OCI-LY7 (cell line): ENCODE measurements at regions not wholly inside any gene's neighbourhood (a gene's known extent, or its start where the extent isn't known, plus 50 kb on each side); places are given as distances from the start of the nearest gene placed in this dataset.

Experiments used
- BruUV-seq: library from RNA; stranded (reverse); fragments of 400-500 nt; replicated peaks from 2 replicates; lab custom pipeline; 2021; lab: Mats Ljungman, UMichigan
- CTCF ChIA-PET: fragments of 300-600 bp; sonication (Branson Sonifier 250); formaldehyde crosslinking; loops from one replicate; lab custom pipeline; 2022; ENCODE audit warnings: antibody characterized with exemption; ENCODE audit not compliant: unreplicated experiment; lab: Charles Lee
- POLR2A ChIA-PET: fragments of 300-600 bp; sonication (Branson Sonifier 250); formaldehyde crosslinking; loops from one replicate; lab custom pipeline; 2022; ENCODE audit warnings: antibody characterized with exemption; lab: Charles Lee
- DNase-seq: peaks from one replicate; pipeline ENCODE4 v3.0.0-alpha.2; 2015; ENCODE audit warnings: low spot score
- H2AFZ ChIP-seq: fragments of 200-600 bp; sonication (generic), shearing (Covaris generic); 2 replicates; pipeline ENCODE4 v1.6.1; 2014; ENCODE audit warnings: mild to moderate bottlenecking, antibody characterized with exemption, low read length, moderate library complexity
- H3K27ac ChIP-seq: fragments of 200-600 bp; sonication (generic); 2 replicates; pipeline ENCODE4 v1.5.1; 2014; ENCODE audit warnings: mixed run types, low read depth, mild to moderate bottlenecking, moderate library complexity, low read length, inconsistent platforms; ENCODE audit not compliant: poor library complexity, severe bottlenecking
- H3K36me3 ChIP-seq: fragments of 200-600 bp; sonication (generic); 2 replicates; pipeline ENCODE4 v1.6.1; 2014; ENCODE audit warnings: mild to moderate bottlenecking, antibody characterized with exemption, low read length, moderate library complexity, mixed read lengths; ENCODE audit not compliant: insufficient read depth
- H3K4me1 ChIP-seq: fragments of 200-600 bp; sonication (generic); 2 replicates; pipeline ENCODE4 v1.5.1; 2014; ENCODE audit warnings: mild to moderate bottlenecking, low read length; ENCODE audit not compliant: insufficient read depth, poor library complexity, severe bottlenecking
- H3K4me2 ChIP-seq: fragments of 200-600 bp; sonication (generic); 2 replicates; pipeline ENCODE4 v1.6.1; 2014; ENCODE audit warnings: mild to moderate bottlenecking, low read length
- H3K4me3 ChIP-seq: fragments of 200-600 bp; sonication (generic); 2 replicates; pipeline ENCODE4 v1.5.1; 2014; ENCODE audit warnings: mild to moderate bottlenecking, low read depth, low read length; ENCODE audit not compliant: poor library complexity, severe bottlenecking
- H3K79me2 ChIP-seq: fragments of 200-600 bp; sonication (generic); 2 replicates; pipeline ENCODE4 v1.6.1; 2016; ENCODE audit warnings: low read depth, mild to moderate bottlenecking, low read length, moderate library complexity, mixed read lengths; ENCODE audit not compliant: insufficient read depth
- H3K9me2 ChIP-seq: fragments of 200-600 bp; sonication (generic); 2 replicates; pipeline ENCODE4 v1.6.1; 2016; ENCODE audit warnings: mild to moderate bottlenecking, low read length, mixed read lengths; ENCODE audit not compliant: insufficient read depth
- H3K9me3 ChIP-seq: fragments of 200-600 bp; sonication (generic); 2 replicates; pipeline ENCODE4 v1.6.1; 2014; ENCODE audit warnings: mild to moderate bottlenecking, mixed run types, low read length, mixed read lengths
- H4K20me1 ChIP-seq: fragments of 200-600 bp; sonication (generic); 2 replicates; pipeline ENCODE4 v1.6.1; 2014; ENCODE audit warnings: mild to moderate bottlenecking, antibody characterized with exemption, low read length, moderate library complexity, mixed read lengths; ENCODE audit not compliant: insufficient read depth
- EZH2phosphoT487 ChIP-seq: fragments of 200-600 bp; sonication (generic); IDR thresholded peaks from 2 replicates; pipeline ENCODE4 v1.6.1; 2018; ENCODE audit warnings: low read depth, borderline replicate concordance, mild to moderate bottlenecking, mixed run types, antibody characterized with exemption, low read length, moderate library complexity, mixed read lengths
- intact Hi-C: fragments of 100-400 bp; cut with micrococcal nuclease; formaldehyde crosslinking; loops from one replicate; pipeline ENCODE4 v1.10.0; 2022; ENCODE audit not compliant: unreplicated experiment
- TF ChIP-seq, protein P1 (sequence below): fragments of 200-600 bp; sonication (generic); conservative IDR thresholded peaks from 2 replicates; pipeline ENCODE4 v1.5.1; 2014; ENCODE audit warnings: mild to moderate bottlenecking, antibody characterized with exemption, low read length, moderate library complexity, mixed read lengths

DNA sequence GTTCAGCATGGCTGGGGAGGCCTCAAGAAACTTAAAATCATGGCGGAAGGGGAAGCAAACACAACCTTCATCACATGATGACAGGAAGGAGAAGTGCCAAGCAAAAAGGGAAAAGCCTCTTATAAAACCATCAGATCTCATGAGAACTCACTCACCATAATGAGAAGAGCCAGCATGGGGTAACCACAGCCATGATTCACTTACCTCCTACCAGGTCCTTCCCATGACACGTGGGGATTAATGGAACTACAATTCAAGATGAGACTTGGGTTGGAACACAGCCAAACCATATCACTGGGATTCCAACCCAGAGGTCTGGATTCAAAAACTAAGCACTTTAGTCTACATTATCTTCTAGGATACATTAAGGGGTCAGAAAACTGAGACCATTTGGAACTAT is 609.6 kb upstream of the SPANXN1 start:
- POLR2A ChIA-PET: no interaction called here
- no peaks in the 10 kb centered on the region for H3K9me2 ChIP-seq
- H3K36me3 ChIP-seq: no peaks in the 10 kb centered on the region
- TF ChIP-seq, protein P1, sequence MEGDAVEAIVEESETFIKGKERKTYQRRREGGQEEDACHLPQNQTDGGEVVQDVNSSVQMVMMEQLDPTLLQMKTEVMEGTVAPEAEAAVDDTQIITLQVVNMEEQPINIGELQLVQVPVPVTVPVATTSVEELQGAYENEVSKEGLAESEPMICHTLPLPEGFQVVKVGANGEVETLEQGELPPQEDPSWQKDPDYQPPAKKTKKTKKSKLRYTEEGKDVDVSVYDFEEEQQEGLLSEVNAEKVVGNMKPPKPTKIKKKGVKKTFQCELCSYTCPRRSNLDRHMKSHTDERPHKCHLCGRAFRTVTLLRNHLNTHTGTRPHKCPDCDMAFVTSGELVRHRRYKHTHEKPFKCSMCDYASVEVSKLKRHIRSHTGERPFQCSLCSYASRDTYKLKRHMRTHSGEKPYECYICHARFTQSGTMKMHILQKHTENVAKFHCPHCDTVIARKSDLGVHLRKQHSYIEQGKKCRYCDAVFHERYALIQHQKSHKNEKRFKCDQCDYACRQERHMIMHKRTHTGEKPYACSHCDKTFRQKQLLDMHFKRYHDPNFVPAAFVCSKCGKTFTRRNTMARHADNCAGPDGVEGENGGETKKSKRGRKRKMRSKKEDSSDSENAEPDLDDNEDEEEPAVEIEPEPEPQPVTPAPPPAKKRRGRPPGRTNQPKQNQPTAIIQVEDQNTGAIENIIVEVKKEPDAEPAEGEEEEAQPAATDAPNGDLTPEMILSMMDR: no peak
- no peak for TF ChIP-seq EZH2phosphoT487
- BruUV-seq: no TSS peak
- H3K27ac ChIP-seq: no peak overlapping the region
- no peak overlapping the region for H3K4me3 ChIP-seq
- H3K4me1 ChIP-seq: no peaks in the 10 kb centered on the region
- H3K79me2 ChIP-seq: no peaks in the 10 kb centered on the region
- H2AFZ ChIP-seq: no peak overlapping the region
- intact Hi-C loops: no loop called here
- DNase-seq: no peak
- H4K20me1 ChIP-seq: no peaks in the 10 kb centered on the region
- CTCF ChIA-PET: no interaction called here
- no peak overlapping the region for H3K4me2 ChIP-seq
- no peaks in the 10 kb centered on the region for H3K9me3 ChIP-seq

- Histone ChIP-seq H3K79me2 (no peaks in the 10 kb centered on the region), H2AFZ (no peak overlapping the region), H3K4me3 (no peak overlapping the region), H3K9me2 (no peaks in the 10 kb centered on the region), H4K20me1 (no peaks in the 10 kb centered on the region), H3K4me2 (no peak overlapping the region), H3K4me1 (no peaks in the 10 kb centered on the region), H3K27ac (no peak overlapping the region), H3K9me3 (no peaks in the 10 kb centered on the region), H3K36me3 (no peaks in the 10 kb centered on the region)
- ChIA-PET CTCF (no interaction called here), POLR2A (no interaction called here)
- no peak for DNase-seq
- no TSS peak for BruUV-seq
- intact Hi-C loops: no loop called here
- TF ChIP-seq EZH2phosphoT487: no peak
- TF ChIP-seq, protein P1: no peak
Observed at GRCh38 chrX:144648788-144649187, 598.5 kb upstream of the SPANXN1 start.

DNA sequence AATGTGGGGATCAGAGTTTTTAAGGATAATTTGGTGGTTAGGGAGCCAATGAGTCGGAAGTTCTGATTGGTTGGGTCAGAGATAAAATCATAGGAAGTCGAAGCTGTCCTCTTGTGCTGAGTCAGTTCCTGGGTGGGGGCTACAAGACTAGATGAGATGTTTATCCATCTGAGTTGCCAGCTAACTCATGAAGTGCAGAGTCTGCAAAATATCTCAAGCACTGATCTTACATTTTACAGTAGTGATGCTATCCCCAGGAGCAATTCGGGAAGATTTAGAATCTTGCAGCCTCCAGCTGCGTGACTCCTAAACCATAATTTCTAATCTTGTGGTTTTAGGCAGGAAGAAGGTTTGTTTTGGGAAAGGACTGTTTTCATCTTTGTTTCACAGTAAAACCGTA is 565.8 kb upstream of the SPANXN1 start:
- no peaks in the 10 kb centered on the region for H3K9me2 ChIP-seq
- ChIA-PET POLR2A (interaction anchor here (0.6 kb wide), 1 partner anchor 82 kb away, joined by 3 read pairs; no protein-coding TSS in a partner anchor), CTCF (no interaction called here)
- H3K9me3 ChIP-seq: no peaks in the 10 kb centered on the region
- no peak overlapping the region for H3K4me3 ChIP-seq
- intact Hi-C loops: no loop called here
- no peak overlapping the region for H3K27ac ChIP-seq
- no peak overlapping the region for H2AFZ ChIP-seq
- no peak for DNase-seq
- no peaks in the 10 kb centered on the region for H3K36me3 ChIP-seq
- BruUV-seq: no TSS peak
- H3K4me1 ChIP-seq: no peaks in the 10 kb centered on the region
- H3K79me2 ChIP-seq: no peaks in the 10 kb centered on the region
- H4K20me1 ChIP-seq: no peaks in the 10 kb centered on the region
- no peak for TF ChIP-seq EZH2phosphoT487
- no peak overlapping the region for H3K4me2 ChIP-seq
